IMR-90 (cell line): ENCODE measurements at regions not wholly inside any gene's neighbourhood (a gene's known extent, or its start where the extent isn't known, plus 50 kb on each side); places are given as distances from the start of the nearest gene placed in this dataset.

Experiments used
- ATAC-seq: fragments of 200-7000 bp; cut with Tn5 transposase; 2 replicates; pipeline ENCODE4 v1.9.1; 2020; ENCODE audit warnings: low read depth, mild to moderate bottlenecking, moderate library complexity
- BruUV-seq: library from RNA; stranded (reverse); fragments of 400-500 nt; replicated peaks from 2 replicates; lab custom pipeline; 2021; lab: Mats Ljungman, UMichigan
- CTCF ChIA-PET: fragments of 300-600 bp; formaldehyde crosslinking; extraction: SDS; loops from one replicate; lab custom pipeline; 2021; ENCODE audit warnings: antibody characterized with exemption; lab: Yijun Ruan, JAX
- POLR2A ChIA-PET: fragments of 300-600 bp; sonication (Branson Sonifier 250); formaldehyde crosslinking; loops from one replicate; lab custom pipeline; 2022; ENCODE audit warnings: antibody characterized with exemption; ENCODE audit not compliant: unreplicated experiment; lab: Charles Lee
- DNase-seq: peaks from one replicate; pipeline ENCODE4 v3.0.0; 2013
- H2AFZ ChIP-seq: replicated peaks from 2 replicates; pipeline ENCODE3; 2013; ENCODE audit warnings: low read length, mild to moderate bottlenecking; ENCODE audit not compliant: poor library complexity
- H2AK5ac ChIP-seq: 2 replicates; pipeline ENCODE4 v1.6.1; 2013; ENCODE audit warnings: low read depth, low read length, inconsistent platforms
- H2AK9ac ChIP-seq: replicated peaks from 2 replicates; pipeline ENCODE3; 2013; ENCODE audit warnings: mild to moderate bottlenecking, low read depth, low read length, moderate library complexity; ENCODE audit not compliant: poor library complexity
- H2BK120ac ChIP-seq: 2 replicates; pipeline ENCODE4 v1.6.1; 2013; ENCODE audit warnings: low read depth, low read length, inconsistent platforms
- H2BK15ac ChIP-seq: 3 replicates; pipeline ENCODE4 v1.6.1; 2013; ENCODE audit warnings: low read depth, low read length, inconsistent platforms
- H2BK20ac ChIP-seq: 2 replicates; pipeline ENCODE4 v1.6.1; 2013; ENCODE audit warnings: low read depth, mild to moderate bottlenecking, inconsistent platforms, low read length, moderate library complexity
- H2BK5ac ChIP-seq: 2 replicates; pipeline ENCODE4 v1.6.1; 2013; ENCODE audit warnings: mild to moderate bottlenecking, low read depth, low read length, inconsistent platforms; ENCODE audit not compliant: poor library complexity, severe bottlenecking
- H3K14ac ChIP-seq: replicated peaks from 2 replicates; pipeline ENCODE4 v1.6.1; 2013; ENCODE audit warnings: low read depth, low read length, inconsistent platforms
- H3K18ac ChIP-seq: 2 replicates; pipeline ENCODE4 v1.6.1; 2013; ENCODE audit warnings: low read depth, low read length, control low read depth
- H3K23ac ChIP-seq: 2 replicates; pipeline ENCODE4 v1.6.1; 2013; ENCODE audit warnings: low read depth, low read length, inconsistent platforms
- H3K27ac ChIP-seq: 2 replicates; pipeline ENCODE4 v1.5.1; 2013; ENCODE audit warnings: mild to moderate bottlenecking, control low read depth, low read length; ENCODE audit not compliant: insufficient read depth
- H3K27me3 ChIP-seq: 2 replicates; pipeline ENCODE4 v1.6.1; 2013; ENCODE audit warnings: low read length; ENCODE audit not compliant: control insufficient read depth, insufficient read depth
- H3K36me3 ChIP-seq: 2 replicates; pipeline ENCODE4 v1.6.1; 2013; ENCODE audit warnings: low read length, mixed read lengths; ENCODE audit not compliant: control insufficient read depth, insufficient read depth
- H3K4ac ChIP-seq: 2 replicates; pipeline ENCODE4 v1.6.1; 2013; ENCODE audit warnings: low read depth, low read length, inconsistent platforms
- H3K4me1 ChIP-seq: 2 replicates; pipeline ENCODE4 v1.6.1; 2013; ENCODE audit warnings: low read length, mixed read lengths; ENCODE audit not compliant: control insufficient read depth, insufficient read depth
- H3K4me2 ChIP-seq: 2 replicates; pipeline ENCODE4 v1.6.1; 2013; ENCODE audit warnings: low read depth, mild to moderate bottlenecking, control low read depth, low read length, moderate library complexity
- H3K4me3 ChIP-seq: 2 replicates; pipeline ENCODE4 v1.5.1; 2013; ENCODE audit warnings: low read depth, mild to moderate bottlenecking, control low read depth, low read length, moderate library complexity; ENCODE audit not compliant: insufficient read depth
- H3K56ac ChIP-seq: 2 replicates; pipeline ENCODE4 v1.6.1; 2013; ENCODE audit warnings: low read length, inconsistent platforms; ENCODE audit not compliant: insufficient read depth; ENCODE audit errors: extremely low read depth
- H3K79me1 ChIP-seq, 2 experiments: 2 replicates each; pipeline ENCODE4 v1.6.1; 2013; ENCODE audit warnings: low read length in 2 of 2, inconsistent platforms in 1 of 2, low read depth in 1 of 2
- H3K9ac ChIP-seq: 2 replicates; pipeline ENCODE4 v1.6.1; 2013; ENCODE audit warnings: low read depth, low read length, control low read depth
- H3K9me1 ChIP-seq: 2 replicates; pipeline ENCODE4 v1.6.1; 2013; ENCODE audit warnings: low read length, inconsistent platforms; ENCODE audit not compliant: insufficient read depth
- H3K9me3 ChIP-seq: 2 replicates; pipeline ENCODE4 v1.6.1; 2013; ENCODE audit warnings: low read length; ENCODE audit not compliant: control insufficient read depth, insufficient read depth
- H4K20me1 ChIP-seq: 2 replicates; pipeline ENCODE4 v1.6.1; 2013; ENCODE audit warnings: low read length, inconsistent platforms; ENCODE audit not compliant: insufficient read depth
- H4K5ac ChIP-seq: 2 replicates; pipeline ENCODE4 v1.6.1; 2013; ENCODE audit warnings: mild to moderate bottlenecking, low read depth, low read length, control low read depth
- H4K8ac ChIP-seq, 2 experiments: 2 replicates each; pipeline ENCODE4 v1.6.1; 2013; ENCODE audit warnings: low read depth in 2 of 2, low read length in 2 of 2, control low read depth in 1 of 2, inconsistent platforms in 1 of 2
- H4K91ac ChIP-seq: 2 replicates; pipeline ENCODE4 v1.6.1; 2013; ENCODE audit warnings: low read depth, low read length, inconsistent platforms; ENCODE audit not compliant: insufficient read depth
- BHLHE40 ChIP-seq: fragments of 150-350 bp; IDR thresholded peaks from 2 replicates; pipeline ENCODE4 v1.6.1; 2016; ENCODE audit warnings: mild to moderate bottlenecking, low read depth, low read length
- CEBPB ChIP-seq: IDR thresholded peaks from 2 replicates; pipeline ENCODE4 v1.6.1; 2012; ENCODE audit warnings: low read depth, low read length, improper control_type of control experiment
- CHD1 ChIP-seq: IDR thresholded peaks from 2 replicates; pipeline ENCODE4 v1.6.1; 2012; ENCODE audit warnings: low read depth, low read length, improper control_type of control experiment
- FOS ChIP-seq: fragments of 150-350 bp; IDR thresholded peaks from 2 replicates; pipeline ENCODE4 v1.6.1; 2016; ENCODE audit warnings: low read depth, low read length
- MAFK ChIP-seq: IDR thresholded peaks from 2 replicates; pipeline ENCODE4 v1.6.1; 2012; ENCODE audit warnings: low read depth, low read length, improper control_type of control experiment
- MAZ ChIP-seq: IDR thresholded peaks from 2 replicates; pipeline ENCODE4 v1.6.1; 2012; ENCODE audit warnings: low read depth, mild to moderate bottlenecking, low read length, improper control_type of control experiment, moderate library complexity, borderline replicate concordance
- MXI1 ChIP-seq: IDR thresholded peaks from 2 replicates; pipeline ENCODE4 v1.6.1; 2012; ENCODE audit warnings: low read depth, mild to moderate bottlenecking, low read length, moderate library complexity, borderline replicate concordance
- NFE2L2 ChIP-seq: fragments of 150-350 bp; IDR thresholded peaks from 2 replicates; pipeline ENCODE4 v1.6.1; 2016; ENCODE audit warnings: low read depth, mild to moderate bottlenecking, low read length
- POLR2A ChIP-seq: IDR thresholded peaks from 2 replicates; pipeline ENCODE4 v1.6.1; 2012; ENCODE audit warnings: mild to moderate bottlenecking, low read depth, low read length
- RAD21 ChIP-seq: IDR thresholded peaks from 2 replicates; pipeline ENCODE4 v1.6.1; 2012; ENCODE audit warnings: low read length, improper control_type of control experiment
- RCOR1 ChIP-seq: IDR thresholded peaks from 2 replicates; pipeline ENCODE4 v1.6.1; 2012; ENCODE audit warnings: mild to moderate bottlenecking, low read length, improper control_type of control experiment; ENCODE audit not compliant: insufficient replicate concordance
- RFX5 ChIP-seq: IDR thresholded peaks from 2 replicates; pipeline ENCODE4 v1.8.0; 2012; ENCODE audit warnings: low read depth, mild to moderate bottlenecking, low read length, moderate library complexity
- SMC3 ChIP-seq: fragments of 150-350 bp; IDR thresholded peaks from 2 replicates; pipeline ENCODE4 v1.6.1; 2016; ENCODE audit warnings: low read depth, mild to moderate bottlenecking, antibody characterized with exemption, low read length, moderate library complexity
- WGBS, 2 experiments: methylation state at CpG; one replicate each; pipeline versions ENCODE4 v1.1.5 to v1.1.7; 2013; ENCODE audit warnings: missing lambda C conversion rate in 2 of 2; ENCODE audit not compliant: insufficient read length in 1 of 2; ENCODE audit errors: extremely low coverage in 2 of 2; 5-methylcytosine and 5-hydroxymethylcytosine counted together
- dilution Hi-C: fragments of 300-500 bp; cut with HindIII; formaldehyde crosslinking; loops from one replicate; pipeline ENCODE4 v1.14.3; 2018; ENCODE audit warnings: low sequenced_read_pairs; ENCODE audit not compliant: unreplicated experiment
- in situ Hi-C: fragments of 300-500 bp; cut with MboI; formaldehyde crosslinking; loops from 3 replicates; pipeline ENCODE4 v1.14.3; 2019; ENCODE audit warnings: low sequenced_read_pairs, inconsistent platforms, mixed read lengths
- intact Hi-C: fragments of 100-400 bp; cut with micrococcal nuclease; formaldehyde crosslinking; loops from 2 replicates; pipeline ENCODE4 v1.10.0; 2022
- TF ChIP-seq, protein P1 (sequence below): fragments of 150-350 bp; IDR thresholded peaks from 2 replicates; pipeline ENCODE4 v1.6.1; 2017; ENCODE audit warnings: mild to moderate bottlenecking, antibody characterized with exemption, low read length, low read depth
- TF ChIP-seq, protein P2 (sequence below): conservative IDR thresholded peaks from 2 replicates; pipeline ENCODE4 v1.5.1; 2012; ENCODE audit warnings: mild to moderate bottlenecking, low read depth, low read length, improper control_type of control experiment
- TF ChIP-seq, protein P3 (sequence below): fragments of 150-350 bp; IDR thresholded peaks from 2 replicates; pipeline ENCODE4 v1.6.1; 2016; ENCODE audit warnings: low read depth, mild to moderate bottlenecking, low read length, moderate library complexity, borderline replicate concordance

DNA sequence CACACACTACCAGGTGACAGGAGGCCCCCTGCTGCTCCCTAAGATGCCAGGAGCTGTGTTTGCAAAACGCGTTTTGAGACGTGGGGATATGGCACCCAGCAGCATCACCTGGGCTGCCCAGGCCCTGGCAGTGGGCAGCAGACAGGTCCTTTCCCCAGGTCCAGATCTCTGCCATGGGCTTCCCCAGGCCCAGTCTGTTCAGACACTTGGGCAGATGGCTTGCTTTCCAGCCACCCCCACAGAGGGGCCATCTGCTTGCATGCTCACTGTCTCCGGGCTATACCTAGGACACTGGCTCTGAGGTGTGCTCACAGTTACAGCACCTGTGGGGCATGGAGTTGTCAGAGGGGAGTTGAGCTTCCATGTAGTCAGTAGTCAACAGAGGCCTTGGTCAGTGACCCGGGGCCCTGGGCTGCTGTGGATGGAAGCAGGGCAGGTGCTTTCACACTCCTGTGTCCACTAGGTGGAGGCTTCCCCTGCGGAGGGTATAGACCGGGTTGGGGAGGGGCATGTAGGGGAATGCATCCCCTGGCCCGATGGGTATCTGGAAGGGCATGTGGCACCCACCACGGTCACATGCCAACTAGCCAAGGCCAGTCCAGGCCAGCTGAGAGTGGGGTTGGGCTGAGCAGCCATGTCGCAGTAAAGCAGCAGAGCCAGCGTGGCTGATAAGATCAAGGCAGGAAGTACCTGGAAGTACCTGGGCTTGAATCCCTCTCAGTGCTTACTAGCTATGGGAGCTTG, 185.4 kb upstream of the SLC24A3 start:
- in situ Hi-C loops (no loop called here), intact Hi-C loops (no loop called here), dilution Hi-C loops (no loop called here)
- Histone ChIP-seq H2BK20ac (no peak overlapping the region), H3K4ac (no peak overlapping the region), H3K9me1 (no peaks in the 10 kb centered on the region), H3K14ac (no peak overlapping the region), H3K4me3 (no peak overlapping the region), H2AFZ (no peak overlapping the region), H4K8ac (no peak overlapping the region), H3K23ac (no peak overlapping the region), H3K4me1 (no peaks in the 10 kb centered on the region), H3K4me2 (no peak overlapping the region), H3K27me3 (no peaks in the 10 kb centered on the region), H3K56ac (no peak overlapping the region), H2AK5ac (no peak overlapping the region), H2BK5ac (no peak overlapping the region), H4K20me1 (no peaks in the 10 kb centered on the region), H4K91ac (no peak overlapping the region), H2AK9ac (no peak overlapping the region), H2BK120ac (no peak overlapping the region), H3K36me3 (no peaks in the 10 kb centered on the region), H3K9ac (no peak overlapping the region), H3K27ac (no peak overlapping the region), H4K5ac (no peak overlapping the region), H3K9me3 (peaks cover 16% of the 10 kb centered on the region), H3K18ac (no peak overlapping the region), H2BK15ac (no peak overlapping the region), H3K79me1 (no peaks in the 10 kb centered on the region)
- CTCF ChIA-PET: no interaction called here
- POLR2A ChIA-PET: no interaction called here
- no peak for DNase-seq
- no peak for ATAC-seq
- no peak for TF ChIP-seq CHD1
- TF ChIP-seq NFE2L2: no peak
- TF ChIP-seq SMC3: no peak
- TF ChIP-seq MXI1: no peak
- no peak for TF ChIP-seq FOS
- TF ChIP-seq RAD21: no peak
- TF ChIP-seq CEBPB: no peak
- TF ChIP-seq, protein P1, sequence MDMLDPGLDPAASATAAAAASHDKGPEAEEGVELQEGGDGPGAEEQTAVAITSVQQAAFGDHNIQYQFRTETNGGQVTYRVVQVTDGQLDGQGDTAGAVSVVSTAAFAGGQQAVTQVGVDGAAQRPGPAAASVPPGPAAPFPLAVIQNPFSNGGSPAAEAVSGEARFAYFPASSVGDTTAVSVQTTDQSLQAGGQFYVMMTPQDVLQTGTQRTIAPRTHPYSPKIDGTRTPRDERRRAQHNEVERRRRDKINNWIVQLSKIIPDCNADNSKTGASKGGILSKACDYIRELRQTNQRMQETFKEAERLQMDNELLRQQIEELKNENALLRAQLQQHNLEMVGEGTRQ: no peak
- no peak for TF ChIP-seq BHLHE40
- TF ChIP-seq, protein P2, sequence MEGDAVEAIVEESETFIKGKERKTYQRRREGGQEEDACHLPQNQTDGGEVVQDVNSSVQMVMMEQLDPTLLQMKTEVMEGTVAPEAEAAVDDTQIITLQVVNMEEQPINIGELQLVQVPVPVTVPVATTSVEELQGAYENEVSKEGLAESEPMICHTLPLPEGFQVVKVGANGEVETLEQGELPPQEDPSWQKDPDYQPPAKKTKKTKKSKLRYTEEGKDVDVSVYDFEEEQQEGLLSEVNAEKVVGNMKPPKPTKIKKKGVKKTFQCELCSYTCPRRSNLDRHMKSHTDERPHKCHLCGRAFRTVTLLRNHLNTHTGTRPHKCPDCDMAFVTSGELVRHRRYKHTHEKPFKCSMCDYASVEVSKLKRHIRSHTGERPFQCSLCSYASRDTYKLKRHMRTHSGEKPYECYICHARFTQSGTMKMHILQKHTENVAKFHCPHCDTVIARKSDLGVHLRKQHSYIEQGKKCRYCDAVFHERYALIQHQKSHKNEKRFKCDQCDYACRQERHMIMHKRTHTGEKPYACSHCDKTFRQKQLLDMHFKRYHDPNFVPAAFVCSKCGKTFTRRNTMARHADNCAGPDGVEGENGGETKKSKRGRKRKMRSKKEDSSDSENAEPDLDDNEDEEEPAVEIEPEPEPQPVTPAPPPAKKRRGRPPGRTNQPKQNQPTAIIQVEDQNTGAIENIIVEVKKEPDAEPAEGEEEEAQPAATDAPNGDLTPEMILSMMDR: no peak
- no peak for TF ChIP-seq MAFK
- TF ChIP-seq, protein P3, sequence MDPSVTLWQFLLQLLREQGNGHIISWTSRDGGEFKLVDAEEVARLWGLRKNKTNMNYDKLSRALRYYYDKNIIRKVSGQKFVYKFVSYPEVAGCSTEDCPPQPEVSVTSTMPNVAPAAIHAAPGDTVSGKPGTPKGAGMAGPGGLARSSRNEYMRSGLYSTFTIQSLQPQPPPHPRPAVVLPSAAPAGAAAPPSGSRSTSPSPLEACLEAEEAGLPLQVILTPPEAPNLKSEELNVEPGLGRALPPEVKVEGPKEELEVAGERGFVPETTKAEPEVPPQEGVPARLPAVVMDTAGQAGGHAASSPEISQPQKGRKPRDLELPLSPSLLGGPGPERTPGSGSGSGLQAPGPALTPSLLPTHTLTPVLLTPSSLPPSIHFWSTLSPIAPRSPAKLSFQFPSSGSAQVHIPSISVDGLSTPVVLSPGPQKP: no peak
- no peak for TF ChIP-seq RCOR1
- TF ChIP-seq RFX5: no peak
- no peak for TF ChIP-seq POLR2A
- TF ChIP-seq MAZ: no peak
- BruUV-seq: no TSS peak
- WGBS, 2 experiments: 83% methylated on average over 2 of the region's 11 CpGs; no CpG with 5 or more reads in 1 of the 2 experiments
